GM18909 (cell line): ENCODE measurements at regions not wholly inside any gene's neighbourhood (a gene's known extent, or its start where the extent isn't known, plus 50 kb on each side); places are given as distances from the start of the nearest gene placed in this dataset.

Experiments used
- ATAC-seq: cut with Tn5 transposase; IDR thresholded peaks from one replicate; pipeline ENCODE4 v1.9.1; 2021; ENCODE audit warnings: mild to moderate bottlenecking; ENCODE audit not compliant: unreplicated experiment, poor library complexity

- ATAC-seq = no peak
These were observed 58.6 kb upstream of the NYAP2 start for GRCh38 chr2:225340923-225341322.

- ATAC-seq = no peak
These were observed 62.3 kb upstream of the NYAP2 start for GRCh38 chr2:225337183-225337582.

- ATAC-seq = no peak
These were observed 65.0 kb upstream of the NYAP2 start for GRCh38 chr2:225334514-225334913.

GRCh38 chr2:225328192-225328591 lies 71.3 kb upstream of the NYAP2 start:
- ATAC-seq = no peak

- no peak for ATAC-seq
These were observed 72.5 kb upstream of the NYAP2 start for GRCh38 chr2:225326969-225327368.

GRCh38 chr2:225319872-225320271 lies 79.6 kb upstream of the NYAP2 start:
- no peak for ATAC-seq

- ATAC-seq = no peak
These were observed 81.1 kb upstream of the NYAP2 start for GRCh38 chr2:225318440-225318839.

- ATAC-seq = no peak
These were observed 82.3 kb upstream of the NYAP2 start for GRCh38 chr2:225317186-225317585.

- ATAC-seq = no peak
These were observed 88.8 kb upstream of the NYAP2 start for GRCh38 chr2:225310745-225311144.

GRCh38 chr2:225309516-225309915 lies 90.0 kb upstream of the NYAP2 start:
- no peak for ATAC-seq

- no peak for ATAC-seq
These were observed 102.6 kb upstream of the NYAP2 start for GRCh38 chr2:225296951-225297350.

GRCh38 chr2:225295102-225295501 lies 104.4 kb upstream of the NYAP2 start:
- ATAC-seq = no peak

GRCh38 chr2:225293638-225294037 lies 105.9 kb upstream of the NYAP2 start:
- no peak for ATAC-seq

GRCh38 chr2:225290757-225291400 lies 108.6 kb upstream of the NYAP2 start:
- ATAC-seq = no peak

GRCh38 chr2:225289659-225290058 lies 109.9 kb upstream of the NYAP2 start:
- no peak for ATAC-seq

GRCh38 chr2:225288986-225289385 lies 110.5 kb upstream of the NYAP2 start:
- no peak for ATAC-seq

- peak; percentile 90 for ATAC-seq
These were observed 116.4 kb upstream of the NYAP2 start for GRCh38 chr2:225282858-225283710.

- ATAC-seq = peak; percentile 83
These were observed 123.3 kb upstream of the NYAP2 start for GRCh38 chr2:225276207-225276606.

- ATAC-seq = no peak
These were observed 124.1 kb upstream of the NYAP2 start for GRCh38 chr2:225275443-225275842.

GRCh38 chr2:225274751-225275150 lies 124.8 kb upstream of the NYAP2 start:
- peak; percentile 38 for ATAC-seq

GRCh38 chr2:225272173-225272572 lies 127.3 kb upstream of the NYAP2 start:
- ATAC-seq = no peak

GRCh38 chr2:225270861-225271260 lies 128.6 kb upstream of the NYAP2 start:
- peak; percentile 100 for ATAC-seq
